HG02642 (cell line): ENCODE measurements at regions not wholly inside any gene's neighbourhood (a gene's known extent, or its start where the extent isn't known, plus 50 kb on each side); places are given as distances from the start of the nearest gene placed in this dataset.

ENCODE experiments used
- ATAC-seq: cut with Tn5 transposase; IDR thresholded peaks from one replicate; pipeline ENCODE4 v1.9.1; 2021; ENCODE audit warnings: mild to moderate bottlenecking; ENCODE audit not compliant: unreplicated experiment, poor library complexity

- no peak for ATAC-seq
Measured at GRCh38 chr20:21653628-21654027, 51.8 kb upstream of the PAX1 start.

- ATAC-seq: no peak
Measured at GRCh38 chr20:21643417-21643816, 62.0 kb upstream of the PAX1 start.

GRCh38 chr20:21640556-21640955 is 64.9 kb upstream of the PAX1 start:
- no peak for ATAC-seq

GRCh38 chr20:21633829-21634228 is 71.6 kb upstream of the PAX1 start:
- no peak for ATAC-seq

- no peak for ATAC-seq
Measured at GRCh38 chr20:21632735-21633053, 72.8 kb upstream of the PAX1 start.

GRCh38 chr20:21632031-21632734 is 73.3 kb upstream of the PAX1 start:
- ATAC-seq: no peak

GRCh38 chr20:21628800-21629199 is 76.7 kb upstream of the PAX1 start:
- ATAC-seq: no peak

GRCh38 chr20:21623781-21624094 is 81.7 kb upstream of the PAX1 start:
- ATAC-seq: no peak

- no peak for ATAC-seq
Measured at GRCh38 chr20:21623074-21623780, 82.2 kb upstream of the PAX1 start.

- no peak for ATAC-seq
Measured at GRCh38 chr20:21622097-21622857, 83.2 kb upstream of the PAX1 start.

- no peak for ATAC-seq
Measured at GRCh38 chr20:21618759-21619416, 86.6 kb upstream of the PAX1 start.

GRCh38 chr20:21615617-21616080 is 89.8 kb upstream of the PAX1 start:
- ATAC-seq: peak; percentile 78

- ATAC-seq: no peak
Measured at GRCh38 chr20:21614980-21615379, 90.5 kb upstream of the PAX1 start.

- no peak for ATAC-seq
Measured at GRCh38 chr20:21613512-21613911, 92.0 kb upstream of the PAX1 start.

- ATAC-seq: no peak
Measured at GRCh38 chr20:21609981-21610380, 95.5 kb upstream of the PAX1 start.

GRCh38 chr20:21609221-21609620 is 95.4 kb upstream of the NKX2-2 start:
- no peak for ATAC-seq

- no peak for ATAC-seq
Measured at GRCh38 chr20:21608777-21609176, 94.9 kb upstream of the NKX2-2 start.

- ATAC-seq: no peak
Measured at GRCh38 chr20:21607971-21608725, 94.3 kb upstream of the NKX2-2 start.

- no peak for ATAC-seq
Measured at GRCh38 chr20:21601799-21602198, 87.9 kb upstream of the NKX2-2 start.

GRCh38 chr20:21586682-21587081 is 72.8 kb upstream of the NKX2-2 start:
- no peak for ATAC-seq
